HG02870 (cell line): ENCODE measurements at regions not wholly inside any gene's neighbourhood (a gene's known extent, or its start where the extent isn't known, plus 50 kb on each side); places are given as distances from the start of the nearest gene placed in this dataset.
A peak's percentile ranks its signal among the peaks of the same experiment; 100 is the strongest.

Experiments used
- ATAC-seq: cut with Tn5 transposase; IDR thresholded peaks from one replicate; pipeline ENCODE4 v1.9.1; 2021; ENCODE audit warnings: mild to moderate bottlenecking, moderate library complexity; ENCODE audit not compliant: unreplicated experiment

- peak; percentile 97 for ATAC-seq
These were observed 187.1 kb downstream of the MYLK4 start for GRCh38 chr6:2563635-2564034.

- ATAC-seq, result no peak
These were observed 187.8 kb downstream of the MYLK4 start for GRCh38 chr6:2562721-2563451.

- ATAC-seq, result no peak
These were observed 189.6 kb downstream of the MYLK4 start for GRCh38 chr6:2560917-2561698.

GRCh38 chr6:2560140-2560818 is 190.4 kb downstream of the MYLK4 start:
- ATAC-seq, result no peak

DNA sequence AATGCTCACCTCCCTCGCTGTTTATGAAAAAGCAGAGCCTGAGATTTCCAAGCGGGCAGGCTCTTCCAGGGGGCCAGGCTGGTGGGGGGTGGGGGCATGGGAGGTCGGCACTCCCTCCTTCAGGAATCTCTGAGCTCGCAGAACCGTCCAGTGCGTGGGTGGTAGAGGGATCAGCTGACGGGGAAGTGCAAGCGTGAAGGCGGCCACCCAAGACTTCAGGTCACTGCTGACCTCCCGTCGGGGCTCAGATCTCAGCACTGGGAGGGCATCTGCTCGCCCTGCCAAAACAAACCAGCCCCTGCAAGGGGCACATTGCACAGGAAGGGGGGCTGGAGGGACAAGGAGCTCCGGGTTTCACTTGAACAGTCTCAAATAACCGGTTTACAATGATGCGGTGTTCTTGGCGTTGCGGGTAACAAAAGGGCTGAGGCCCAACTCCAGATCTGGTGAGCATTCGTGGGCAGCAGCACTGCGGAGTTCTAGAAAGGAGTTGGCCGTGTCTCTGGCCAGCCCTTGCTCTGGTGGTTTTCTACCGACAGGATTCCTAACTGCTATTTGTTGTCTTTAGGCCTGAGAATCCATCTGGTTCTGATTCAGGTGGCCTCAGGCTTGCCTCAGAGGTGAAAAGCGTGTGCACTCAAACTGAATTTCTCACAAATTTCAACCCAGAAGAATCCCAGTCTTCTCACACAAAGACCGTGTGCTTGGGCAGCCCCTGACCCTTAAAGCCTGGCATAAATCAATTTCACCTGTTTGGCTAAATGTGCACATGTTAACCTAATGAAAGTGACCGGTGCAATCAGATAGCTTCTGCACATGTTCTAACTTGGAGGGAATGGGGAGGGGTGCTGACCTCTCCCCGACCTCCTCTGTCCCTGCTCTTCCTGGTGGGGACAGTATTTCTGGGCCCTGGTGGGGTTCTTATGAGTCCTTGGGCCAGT is 191.6 kb downstream of the MYLK4 start:
- no peak for ATAC-seq

DNA sequence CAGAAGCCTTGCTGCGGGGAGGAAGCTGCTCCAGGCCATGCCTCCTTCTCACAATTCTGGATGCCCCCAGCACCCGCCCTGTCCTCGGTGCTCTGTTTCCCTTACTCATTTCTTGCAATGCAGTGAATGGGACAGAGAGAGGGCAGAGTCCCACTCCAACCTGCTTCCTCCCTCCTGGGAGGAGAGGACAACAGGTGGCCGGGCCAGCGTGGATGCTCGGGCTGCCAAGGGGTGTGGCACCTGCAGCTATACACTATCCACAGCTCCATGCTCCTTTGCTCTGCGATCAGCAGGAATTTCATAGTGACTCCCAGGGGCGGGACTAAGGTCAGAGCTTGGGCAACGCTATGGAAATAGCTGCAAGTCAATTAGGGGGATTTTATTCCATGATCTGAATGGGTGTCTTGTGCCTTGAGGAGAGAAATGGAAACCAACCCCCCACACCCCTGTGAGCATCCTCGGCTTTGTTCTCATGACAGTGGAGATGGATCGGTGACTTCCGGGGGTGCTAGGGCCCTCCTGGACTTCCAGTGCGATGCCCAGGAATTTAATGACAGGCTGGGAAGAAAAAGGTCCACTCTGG is 192.5 kb downstream of the MYLK4 start:
- no peak for ATAC-seq

DNA sequence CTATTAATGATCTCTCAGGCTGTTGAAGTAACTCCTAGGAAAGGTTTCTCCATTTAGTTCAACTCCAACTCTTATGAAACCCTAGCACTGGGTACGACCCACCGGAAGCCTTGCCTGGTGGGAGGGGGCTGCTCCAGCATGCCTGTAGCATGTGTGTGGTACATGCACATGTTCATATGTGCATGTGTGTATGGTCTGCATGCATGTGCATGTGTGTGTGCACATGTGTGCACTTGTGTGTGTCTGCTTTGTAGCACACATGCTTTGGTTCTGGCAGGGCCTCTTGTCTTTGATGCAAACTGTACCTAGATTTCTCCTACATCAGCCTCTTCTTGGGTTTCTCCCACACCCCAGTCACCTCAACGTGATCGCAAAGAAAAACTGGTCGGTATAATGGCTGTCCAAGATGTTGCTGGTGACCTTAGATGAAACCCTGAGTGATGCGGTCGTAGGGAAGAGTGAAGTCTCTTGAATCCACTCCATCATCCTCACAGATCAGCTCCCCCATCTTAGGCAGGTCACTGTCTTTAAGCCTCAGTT is 193.5 kb downstream of the MYLK4 start:
- no peak for ATAC-seq

GRCh38 chr6:2556761-2557160 is 194.0 kb downstream of the MYLK4 start:
- no peak for ATAC-seq

DNA sequence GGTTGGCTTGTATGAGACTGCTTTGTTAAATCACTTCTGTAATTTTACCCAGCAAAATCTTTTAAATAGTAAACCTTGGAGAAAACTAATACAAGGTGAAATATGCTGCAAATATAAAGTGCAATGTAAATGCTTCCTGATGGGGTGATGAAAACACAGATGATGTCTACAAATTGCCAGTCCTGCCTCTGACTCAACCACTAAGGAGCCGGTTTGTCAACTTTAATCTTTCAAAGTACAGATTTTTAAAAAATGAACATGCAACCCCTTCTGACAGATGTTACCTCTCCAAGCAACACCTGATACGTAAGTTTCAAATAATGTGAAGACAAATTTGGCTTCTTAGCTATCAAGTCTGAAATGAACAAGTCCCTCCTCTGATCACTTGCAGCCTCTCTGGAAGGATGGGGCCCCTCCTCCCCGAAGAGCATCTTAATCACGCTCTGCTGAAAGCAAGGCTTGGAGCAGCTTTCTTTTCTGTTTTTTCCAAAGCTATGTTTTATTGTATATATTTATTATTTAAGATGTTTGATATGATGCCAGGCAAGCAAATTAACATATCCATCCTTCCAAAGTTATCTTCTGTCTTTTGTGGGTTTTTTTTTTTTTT is 196.0 kb downstream of the MYLK4 start:
- no peak for ATAC-seq

DNA sequence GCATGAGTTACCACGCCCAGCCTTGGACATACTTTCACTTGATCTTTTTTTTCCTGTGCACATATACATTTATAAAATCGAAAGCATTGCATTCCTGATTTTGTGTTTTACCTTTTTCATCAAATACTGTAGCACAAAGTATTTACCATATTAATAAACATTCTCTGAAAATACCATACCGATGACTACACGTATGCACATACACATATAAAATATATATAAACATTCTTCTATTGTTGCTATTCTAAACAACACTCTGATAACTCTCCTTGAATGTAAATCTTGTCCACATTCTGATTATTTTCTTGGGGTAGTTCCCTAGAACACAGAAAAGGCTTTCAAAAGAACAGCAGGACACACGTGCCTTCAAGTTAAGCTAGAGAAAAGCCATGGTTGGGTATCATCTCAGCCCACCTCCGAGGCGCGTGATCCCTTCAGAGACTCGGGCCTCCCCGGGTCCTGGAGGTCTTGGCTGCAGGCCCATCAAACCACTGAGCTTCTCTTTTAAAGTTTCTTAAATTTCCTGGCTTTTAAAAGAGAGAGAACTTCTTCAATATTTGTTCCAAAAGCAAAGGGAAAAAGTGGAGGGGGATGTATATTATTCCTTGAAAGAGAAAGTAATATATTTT is 198.1 kb downstream of the MYLK4 start:
- no peak for ATAC-seq

GRCh38 chr6:2551705-2552104 is 199.0 kb downstream of the MYLK4 start:
- no peak for ATAC-seq

- ATAC-seq, result no peak
These were observed 200.5 kb downstream of the MYLK4 start for GRCh38 chr6:2550247-2550646.

DNA sequence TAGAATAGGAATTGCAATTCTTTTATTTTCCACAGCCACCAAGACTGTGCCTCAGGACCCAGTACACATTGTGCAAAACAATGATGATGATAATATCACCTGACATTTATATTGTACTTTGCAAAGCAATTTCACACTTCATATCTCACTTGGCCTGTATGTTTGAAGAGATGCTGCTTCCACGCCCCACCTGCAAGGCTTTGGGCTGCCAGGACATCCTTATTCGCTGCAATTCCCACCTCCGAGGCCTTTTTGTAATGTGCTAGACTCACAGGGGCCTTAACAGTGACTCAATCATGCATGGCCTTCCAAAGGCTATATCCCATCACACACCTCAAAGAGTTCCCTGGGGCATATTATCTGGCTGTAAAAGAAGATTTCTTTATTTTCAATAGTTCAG is 200.9 kb downstream of the MYLK4 start:
- ATAC-seq, result no peak

DNA sequence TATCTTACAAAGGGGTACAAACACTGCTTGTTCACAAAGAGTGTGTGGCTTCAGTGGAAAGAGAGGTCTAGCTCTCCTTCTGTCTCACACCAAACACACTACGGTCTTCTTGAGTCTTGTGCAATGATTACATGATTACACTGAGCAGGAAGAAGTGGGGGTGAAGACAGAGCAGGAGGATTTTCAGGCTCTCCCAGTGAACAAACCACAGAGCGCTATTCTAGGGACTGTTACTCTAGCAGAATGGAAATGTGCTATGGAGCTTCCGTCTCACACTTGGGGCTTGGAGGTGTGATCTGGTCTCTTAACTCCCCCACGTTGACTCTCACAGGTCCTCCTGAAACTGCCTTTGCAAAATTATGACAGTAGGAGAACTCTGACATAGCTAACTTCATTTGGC is 203.4 kb downstream of the MYLK4 start:
- ATAC-seq, result no peak

- no peak for ATAC-seq
These were observed 203.8 kb downstream of the MYLK4 start for GRCh38 chr6:2546901-2547300.

DNA sequence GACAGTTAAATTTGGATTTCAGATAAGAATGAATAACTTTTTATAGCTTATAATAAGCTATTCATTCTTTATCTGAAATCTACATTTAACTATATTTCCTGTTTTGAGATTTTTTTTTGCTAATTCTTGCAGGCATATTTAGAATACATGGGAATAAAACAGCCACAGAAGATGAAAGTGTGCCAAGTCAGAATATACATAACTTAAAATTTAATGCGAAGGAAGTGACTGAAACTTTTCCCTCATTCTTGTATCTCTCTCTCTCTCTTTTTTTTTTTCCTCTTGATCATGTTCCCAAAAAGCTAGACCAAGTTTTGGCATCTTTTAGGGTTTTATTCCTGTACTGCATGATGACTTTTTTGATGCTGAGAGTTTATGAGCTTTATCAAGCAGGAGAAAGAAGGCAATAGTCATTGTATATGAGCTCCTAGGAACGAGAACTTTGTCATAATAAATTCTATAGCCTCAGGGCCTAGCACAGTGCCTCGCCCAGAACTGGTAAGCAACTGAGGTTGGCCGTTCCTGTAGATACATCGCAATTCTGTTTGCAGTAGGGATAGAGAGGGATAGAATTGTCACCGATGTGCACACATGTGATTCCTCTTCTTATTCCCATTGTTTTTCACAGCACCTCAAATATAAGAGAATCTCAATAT is 205.2 kb downstream of the MYLK4 start:
- no peak for ATAC-seq

- no peak for ATAC-seq
These were observed 207.4 kb downstream of the MYLK4 start for GRCh38 chr6:2543321-2543720.

DNA sequence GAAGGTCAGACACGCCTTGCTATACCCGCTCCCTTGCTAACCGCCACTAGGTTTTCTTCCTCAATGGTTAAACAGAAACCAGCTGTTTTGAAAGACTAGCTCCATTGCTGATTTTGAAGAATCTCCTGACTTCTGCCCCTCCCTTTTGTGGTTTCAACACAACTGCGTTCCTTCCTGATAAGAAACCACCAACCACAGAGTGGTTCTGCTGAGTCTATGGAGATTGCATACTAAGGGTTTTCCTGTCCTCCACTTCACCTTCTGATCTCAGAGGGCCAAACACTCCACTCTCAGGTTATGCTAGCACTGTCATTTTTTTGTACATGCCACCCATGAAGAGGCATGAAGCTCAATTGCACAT is 207.9 kb downstream of the MYLK4 start:
- ATAC-seq, result peak; percentile 62
